ENCODE measurements at regions not wholly inside any gene's neighbourhood (a gene's known extent, or its start where the extent isn't known, plus 50 kb on each side); places are given as distances from the start of the nearest gene placed in this dataset.

- no peak for TF ChIP-seq EP300 (IDR thresholded peaks at IDR 0.05)
- TF ChIP-seq POLR2A (IDR thresholded peaks at IDR 0.05; ENCODE audit: low read depth) = no peak
- TF ChIP-seq CTCF (IDR thresholded peaks at IDR 0.05) = no peak
- no peak for TF ChIP-seq POLR2AphosphoS5 (IDR thresholded peaks at IDR 0.05)
Measured at GRCh38 chr13:108439556-108439955, 170.0 kb downstream of the TNFSF13B start.

GRCh38 chr13:108444448-108444847, 174.9 kb downstream of the TNFSF13B start:
- H3K4me3 ChIP-seq = no peak overlapping the region
- no peaks in the 10 kb centered on the region for H3K27me3 ChIP-seq
- 69% methylated on average over 6 of the region's 6 CpGs for WGBS
- no peaks in the 10 kb centered on the region for H3K4me1 ChIP-seq
- no peaks in the 10 kb centered on the region for H3K9me3 ChIP-seq
- no peaks in the 10 kb centered on the region for H3K36me3 ChIP-seq
- no peak overlapping the region for H3K27ac ChIP-seq (replicated peaks in 1 of 4)
- no peak for TF ChIP-seq POLR2AphosphoS5 (IDR thresholded peaks at IDR 0.05)
- intact Hi-C loops (cut with DNase I) = no loop called here
- DNase-seq (ENCODE audit: extremely low spot score) = no peak

More at GRCh38 chr13:108439556-108439955, 170.0 kb downstream of the TNFSF13B start:
- no peaks in the 10 kb centered on the region for H3K27me3 ChIP-seq
- H3K4me3 ChIP-seq = no peak overlapping the region
- intact Hi-C loops (cut with DNase I) = no loop called here
- H3K27ac ChIP-seq (replicated peaks in 1 of 4) = no peak overlapping the region
- DNase-seq (ENCODE audit: extremely low spot score) = no peak
- H3K4me1 ChIP-seq = no peaks in the 10 kb centered on the region
- H3K36me3 ChIP-seq = no peaks in the 10 kb centered on the region
- H3K9me3 ChIP-seq = no peaks in the 10 kb centered on the region
- WGBS = 72% methylated on average over 7 of the region's 7 CpGs

GRCh38 chr13:108448891-108449290, 179.4 kb downstream of the TNFSF13B start:
- no peaks in the 10 kb centered on the region for H3K36me3 ChIP-seq
- no peaks in the 10 kb centered on the region for H3K9me3 ChIP-seq
- H3K4me1 ChIP-seq = no peaks in the 10 kb centered on the region
- no peak for TF ChIP-seq POLR2A (IDR thresholded peaks at IDR 0.05; ENCODE audit: low read depth)
- TF ChIP-seq POLR2AphosphoS5 (IDR thresholded peaks at IDR 0.05) = no peak
- TF ChIP-seq CTCF (IDR thresholded peaks at IDR 0.05) = no peak
- TF ChIP-seq EP300 (IDR thresholded peaks at IDR 0.05) = no peak
- intact Hi-C loops (cut with DNase I) = no loop called here
- H3K27me3 ChIP-seq = no peaks in the 10 kb centered on the region
- H3K27ac ChIP-seq (replicated peaks in 1 of 4) = no peak overlapping the region
- H3K4me3 ChIP-seq = no peak overlapping the region
- no peak for DNase-seq (ENCODE audit: extremely low spot score)

GRCh38 chr13:108451121-108451520, 178.3 kb upstream of the MYO16 start:
- TF ChIP-seq POLR2A (IDR thresholded peaks at IDR 0.05; ENCODE audit: low read depth) (no peak), CTCF (IDR thresholded peaks at IDR 0.05) (no peak), POLR2AphosphoS5 (IDR thresholded peaks at IDR 0.05) (no peak), EP300 (IDR thresholded peaks at IDR 0.05) (no peak)
- 84% methylated on average over 5 of the region's 5 CpGs for WGBS
- Histone ChIP-seq H3K36me3 (no peaks in the 10 kb centered on the region), H3K4me1 (no peaks in the 10 kb centered on the region), H3K27me3 (peaks cover 0 to 5% (median 0%) of the 10 kb centered on the region in 4 donors), H3K4me3 (no peak overlapping the region), H3K27ac (replicated peaks in 1 of 4) (no peak overlapping the region), H3K9me3 (no peaks in the 10 kb centered on the region)
- DNase-seq (ENCODE audit: extremely low spot score) = no peak
- intact Hi-C loops (cut with DNase I) = no loop called here

GRCh38 chr13:108455320-108455719, 174.1 kb upstream of the MYO16 start:
- Histone ChIP-seq H3K9me3 (no peaks in the 10 kb centered on the region), H3K4me1 (no peaks in the 10 kb centered on the region), H3K36me3 (no peaks in the 10 kb centered on the region), H3K27ac (replicated peaks in 1 of 4) (no peak overlapping the region), H3K27me3 (peaks cover 0 to 12% (median 0%) of the 10 kb centered on the region in 4 donors), H3K4me3 (no peak overlapping the region)
- 92% methylated on average over 2 of the region's 2 CpGs for WGBS
- DNase-seq (ENCODE audit: extremely low spot score) = no peak
- intact Hi-C loops (cut with DNase I) = no loop called here
- no peak for TF ChIP-seq EP300 (IDR thresholded peaks at IDR 0.05)
- TF ChIP-seq POLR2AphosphoS5 (IDR thresholded peaks at IDR 0.05) = no peak
- no peak for TF ChIP-seq POLR2A (IDR thresholded peaks at IDR 0.05; ENCODE audit: low read depth)
- TF ChIP-seq CTCF (IDR thresholded peaks at IDR 0.05) = no peak

All from esophagus muscularis mucosa (tissue), 4 donors.